Rectal smooth muscle tissue (tissue), 1 donor: ENCODE measurements at regions not wholly inside any gene's neighbourhood (a gene's known extent, or its start where the extent isn't known, plus 50 kb on each side); places are given as distances from the start of the nearest gene placed in this dataset.

Experiments
- H3K27ac ChIP-seq: one replicate; pipeline ENCODE4 v1.7.0; 2013; ENCODE audit warnings: low read depth, low read length, inconsistent platforms
- H3K27me3 ChIP-seq: one replicate; pipeline ENCODE4 v1.7.0; 2013; ENCODE audit warnings: low read length; ENCODE audit not compliant: control insufficient read depth, insufficient read depth
- H3K36me3 ChIP-seq: one replicate; pipeline ENCODE4 v1.7.0; 2013; ENCODE audit warnings: low read length; ENCODE audit not compliant: control insufficient read depth, insufficient read depth
- H3K4me1 ChIP-seq: one replicate; pipeline ENCODE4 v1.7.0; 2013; ENCODE audit warnings: low read length; ENCODE audit not compliant: control insufficient read depth, insufficient read depth
- H3K4me3 ChIP-seq: one replicate; pipeline ENCODE4 v1.7.0; 2013; ENCODE audit warnings: low read length
- H3K9ac ChIP-seq: one replicate; pipeline ENCODE4 v1.7.0; 2013; ENCODE audit warnings: low read length

DNA sequence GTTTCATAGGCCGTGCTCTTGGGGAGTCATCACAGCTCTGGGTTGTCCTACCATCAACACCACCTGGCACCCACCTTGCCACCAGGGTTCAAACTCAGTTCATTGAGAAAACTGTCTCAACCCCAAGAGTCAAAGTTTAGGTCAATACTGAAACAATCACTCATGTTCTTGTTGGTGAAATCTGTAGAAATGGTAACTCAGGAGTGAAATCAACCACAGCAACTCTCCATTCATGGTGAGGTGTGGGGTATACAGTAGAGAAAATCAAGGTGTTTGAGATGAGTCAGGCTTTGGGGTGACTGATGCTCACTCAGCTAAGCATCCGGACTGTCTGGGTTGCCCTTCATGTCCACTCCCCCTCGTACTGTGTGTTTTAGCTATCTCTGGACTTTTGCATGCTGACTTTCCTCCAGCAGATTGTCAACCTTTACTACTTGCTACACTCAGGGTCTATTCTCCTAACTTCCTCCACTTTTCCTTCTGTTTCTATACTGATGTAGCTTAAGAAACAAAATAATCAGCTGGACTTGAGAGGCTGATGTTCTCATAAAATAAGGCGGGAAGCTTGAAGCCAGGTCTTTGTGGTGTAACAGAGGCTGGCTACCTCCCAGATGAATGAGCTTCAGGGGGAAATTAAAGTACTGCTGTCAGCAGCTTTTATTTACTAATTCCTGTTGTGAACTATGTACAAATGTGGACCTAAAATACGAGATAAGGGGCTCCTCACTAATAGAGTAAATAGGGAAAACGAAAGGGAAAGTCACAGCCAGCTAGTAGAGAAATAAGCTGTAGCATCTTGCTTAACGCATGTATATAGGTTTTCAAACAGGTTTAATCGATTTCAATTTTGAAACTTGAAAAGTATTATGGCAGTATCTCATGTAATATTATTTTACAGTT is 173.6 kb upstream of the AKR1E2 start:
- Histone ChIP-seq H3K27ac (no peak overlapping the region), H3K9ac (no peak overlapping the region), H3K27me3 (no peaks in the 10 kb centered on the region), H3K4me1 (no peaks in the 10 kb centered on the region), H3K4me3 (no peak overlapping the region), H3K36me3 (no peaks in the 10 kb centered on the region)

DNA sequence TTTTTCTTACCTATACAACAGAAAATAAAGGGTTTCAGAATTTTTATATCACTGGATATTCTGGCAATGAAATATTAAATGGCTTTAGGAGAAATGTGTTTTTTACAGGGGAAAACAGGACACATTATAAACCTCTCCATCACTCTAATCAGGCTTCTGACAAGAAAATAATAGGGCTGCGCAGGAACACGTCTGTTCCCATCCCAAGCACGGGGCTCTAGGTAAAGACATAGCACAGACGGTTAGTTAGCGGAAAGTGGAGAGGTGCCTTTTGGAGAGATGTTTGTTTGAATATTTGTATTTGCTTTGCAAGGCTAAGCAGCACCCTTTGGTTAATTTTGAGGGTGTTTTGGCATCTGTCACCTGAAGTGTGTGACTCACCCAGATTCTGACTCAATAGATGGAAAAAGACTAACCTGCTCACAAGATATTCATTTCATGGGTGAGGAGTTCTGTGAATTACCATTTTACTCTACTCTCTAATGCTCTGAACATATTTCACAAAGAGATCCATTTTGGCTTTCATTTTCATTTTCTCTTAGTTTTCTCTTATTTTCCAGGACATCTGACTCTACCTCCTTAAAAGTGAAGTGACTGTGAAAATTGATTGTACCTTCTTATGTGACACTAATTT is 174.5 kb upstream of the AKR1E2 start:
- Histone ChIP-seq H3K9ac (no peak overlapping the region), H3K4me3 (no peak overlapping the region), H3K4me1 (no peaks in the 10 kb centered on the region), H3K27ac (no peak overlapping the region), H3K27me3 (no peaks in the 10 kb centered on the region), H3K36me3 (no peaks in the 10 kb centered on the region)

DNA sequence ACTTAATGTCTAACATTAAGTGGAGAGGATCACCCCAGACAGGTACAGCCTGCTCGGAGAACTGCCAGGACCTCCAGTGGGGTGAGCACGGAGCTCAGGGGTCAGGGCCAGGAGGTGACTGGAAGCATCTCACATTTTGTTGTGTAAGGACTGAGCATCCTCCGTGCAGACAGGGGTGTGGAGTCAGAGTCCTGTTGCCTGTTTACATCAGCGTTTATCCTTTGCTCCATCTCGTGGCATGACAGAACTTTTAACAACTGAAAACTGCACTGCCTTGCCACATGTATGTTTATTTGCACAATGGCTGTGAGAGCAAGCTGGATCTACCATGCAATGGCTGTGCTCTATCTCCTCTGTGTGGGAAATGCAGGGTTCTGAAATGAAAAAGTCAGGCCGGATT is 175.4 kb upstream of the AKR1E2 start:
- H3K27ac ChIP-seq = no peak overlapping the region
- H3K36me3 ChIP-seq = no peaks in the 10 kb centered on the region
- H3K9ac ChIP-seq = no peak overlapping the region
- no peaks in the 10 kb centered on the region for H3K27me3 ChIP-seq
- no peak overlapping the region for H3K4me3 ChIP-seq
- no peaks in the 10 kb centered on the region for H3K4me1 ChIP-seq

DNA sequence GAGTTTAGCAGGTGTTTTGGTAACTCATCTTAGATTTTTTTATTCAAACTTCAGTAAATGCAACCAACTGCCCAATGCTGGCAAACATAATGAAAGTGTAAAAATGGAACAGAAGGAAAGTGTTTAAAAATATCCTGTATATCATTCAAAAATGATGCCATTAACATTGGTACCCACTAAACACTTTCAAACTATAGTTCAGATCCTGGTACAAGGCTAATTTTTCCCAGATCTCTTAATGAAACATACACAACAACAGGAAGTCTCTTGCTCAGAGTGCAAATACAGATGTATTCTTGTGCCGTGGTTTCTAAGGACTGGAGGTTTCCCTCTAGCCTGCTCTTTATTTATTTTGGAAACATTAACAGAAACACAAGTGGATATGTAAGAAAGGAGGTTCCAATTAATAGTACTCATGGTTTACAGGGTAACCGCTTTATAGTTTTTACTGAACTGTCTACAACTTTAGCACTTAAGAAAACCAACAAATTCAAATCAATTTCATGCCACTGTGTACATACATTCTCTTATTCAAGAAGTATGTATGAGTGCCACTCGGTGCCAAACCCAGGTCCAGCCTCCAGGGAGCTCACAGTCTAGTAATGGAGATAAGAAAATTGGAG is 176.0 kb upstream of the AKR1E2 start:
- H3K27ac ChIP-seq = no peak overlapping the region
- H3K36me3 ChIP-seq = no peaks in the 10 kb centered on the region
- H3K4me3 ChIP-seq = no peak overlapping the region
- no peaks in the 10 kb centered on the region for H3K27me3 ChIP-seq
- H3K9ac ChIP-seq = no peak overlapping the region
- no peaks in the 10 kb centered on the region for H3K4me1 ChIP-seq

DNA sequence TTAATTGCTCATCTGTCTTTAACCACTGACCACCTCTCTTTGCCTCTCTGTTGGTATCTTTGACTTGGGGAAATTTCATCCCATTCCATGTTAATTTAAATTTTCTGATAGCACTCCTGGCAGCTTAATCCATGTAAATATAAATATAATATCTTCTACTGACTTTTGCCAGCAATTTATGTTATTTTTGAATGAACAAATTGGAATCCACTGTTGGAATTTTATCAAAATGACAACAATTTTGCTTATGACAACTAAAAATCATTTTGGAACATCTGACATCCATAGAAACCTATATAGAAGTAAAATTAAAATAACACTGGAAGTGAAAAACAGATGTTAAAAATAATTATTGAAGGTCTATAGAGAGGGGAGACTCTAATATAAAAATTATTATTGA is 176.5 kb upstream of the AKR1E2 start:
- no peak overlapping the region for H3K9ac ChIP-seq
- no peak overlapping the region for H3K27ac ChIP-seq
- H3K4me1 ChIP-seq = no peaks in the 10 kb centered on the region
- no peak overlapping the region for H3K4me3 ChIP-seq
- H3K36me3 ChIP-seq = no peaks in the 10 kb centered on the region
- H3K27me3 ChIP-seq = no peaks in the 10 kb centered on the region

DNA sequence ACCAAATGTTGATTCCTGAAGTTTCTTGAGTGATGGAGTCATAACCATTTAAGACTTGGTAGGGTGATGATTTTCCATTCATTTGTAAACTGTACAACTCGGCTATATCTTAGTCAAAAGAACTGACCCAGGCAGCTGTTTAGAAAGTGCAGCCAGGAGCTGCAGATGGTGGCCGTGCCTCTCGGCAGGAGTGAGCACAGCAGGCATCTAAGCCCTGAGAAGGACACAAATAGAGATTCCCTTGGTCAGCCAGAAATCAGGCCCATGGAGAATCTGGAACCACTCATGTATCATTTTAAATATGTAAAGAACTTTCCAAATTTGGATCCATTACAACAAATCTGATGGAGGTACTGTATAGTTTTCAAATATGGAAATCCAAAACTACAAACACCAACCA is 177.0 kb upstream of the AKR1E2 start:
- H3K27ac ChIP-seq = no peak overlapping the region
- no peak overlapping the region for H3K4me3 ChIP-seq
- no peaks in the 10 kb centered on the region for H3K4me1 ChIP-seq
- no peaks in the 10 kb centered on the region for H3K27me3 ChIP-seq
- H3K9ac ChIP-seq = no peak overlapping the region
- H3K36me3 ChIP-seq = no peaks in the 10 kb centered on the region

DNA sequence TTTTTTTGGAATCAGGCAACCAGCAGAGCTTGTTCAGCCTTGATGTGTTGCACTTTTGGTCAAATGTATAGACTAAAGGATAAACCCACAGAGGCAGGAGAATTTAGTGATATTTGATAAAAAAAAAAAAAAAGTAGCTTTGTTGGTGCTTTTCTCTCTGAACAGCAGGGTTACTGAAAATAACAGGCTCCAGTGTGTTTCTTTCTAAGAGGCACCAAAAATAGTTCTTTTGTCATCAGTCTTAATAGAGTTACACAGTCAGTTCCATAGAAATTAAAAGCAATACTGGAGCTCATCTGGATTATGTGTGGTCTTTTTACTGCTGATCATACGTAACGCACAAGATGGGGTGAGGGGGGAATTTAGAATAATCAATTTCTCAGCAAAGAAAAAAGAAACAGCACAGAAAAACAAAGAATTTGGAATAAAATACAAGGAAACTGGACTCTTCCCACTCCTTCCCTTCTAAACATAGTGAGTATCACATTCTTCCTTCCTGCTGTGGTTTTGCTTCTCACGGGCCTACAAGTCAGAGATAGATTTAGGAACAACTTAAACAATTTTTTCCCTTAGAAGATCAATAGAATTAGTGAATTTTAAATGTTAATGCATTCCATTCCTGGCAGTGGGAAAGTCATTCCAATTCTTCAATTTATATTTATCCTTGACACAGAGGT is 178.8 kb upstream of the AKR1E2 start:
- H3K4me3 ChIP-seq = no peak overlapping the region
- no peak overlapping the region for H3K9ac ChIP-seq
- no peaks in the 10 kb centered on the region for H3K36me3 ChIP-seq
- no peaks in the 10 kb centered on the region for H3K27me3 ChIP-seq
- no peaks in the 10 kb centered on the region for H3K4me1 ChIP-seq
- no peak overlapping the region for H3K27ac ChIP-seq

DNA sequence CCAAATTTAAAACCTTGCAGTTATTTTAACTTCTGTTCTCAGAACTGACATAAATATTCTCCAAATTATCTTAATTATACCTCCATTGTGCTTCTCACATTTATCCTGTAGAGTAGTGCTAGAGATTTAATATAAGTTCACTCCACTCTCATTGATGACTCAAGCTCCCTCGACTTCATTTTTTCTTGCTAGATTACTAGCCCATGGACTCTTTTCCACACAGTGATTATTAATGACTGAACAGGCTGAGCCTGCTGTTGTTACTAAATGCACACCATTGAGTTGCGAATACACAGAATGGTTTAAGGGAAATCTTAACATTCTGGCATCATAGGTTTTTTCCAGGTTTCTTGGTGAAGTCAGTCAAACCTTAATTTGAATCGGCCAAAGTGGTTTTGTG is 179.5 kb upstream of the AKR1E2 start:
- no peak overlapping the region for H3K27ac ChIP-seq
- no peak overlapping the region for H3K9ac ChIP-seq
- H3K4me3 ChIP-seq = no peak overlapping the region
- no peaks in the 10 kb centered on the region for H3K27me3 ChIP-seq
- no peaks in the 10 kb centered on the region for H3K4me1 ChIP-seq
- no peaks in the 10 kb centered on the region for H3K36me3 ChIP-seq

DNA sequence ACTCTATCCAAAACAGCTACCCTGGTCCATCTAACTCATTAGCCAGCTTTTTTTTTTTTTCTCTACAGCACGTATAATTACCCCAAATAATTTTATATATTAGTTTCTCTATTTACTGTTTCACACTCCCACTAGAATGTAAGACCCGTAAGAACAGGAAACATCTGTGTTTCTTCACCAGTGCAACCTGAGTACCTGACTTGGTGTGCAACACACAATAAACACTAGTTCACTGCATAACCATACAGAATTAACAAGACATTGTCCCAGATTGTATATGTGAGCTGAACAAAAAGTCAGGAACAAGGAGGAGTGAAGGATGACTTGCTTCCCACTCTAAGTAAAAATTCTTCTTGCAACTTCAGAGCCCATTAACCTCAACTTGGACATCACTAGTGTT is 180.2 kb upstream of the AKR1E2 start:
- Histone ChIP-seq H3K36me3 (no peaks in the 10 kb centered on the region), H3K27me3 (no peaks in the 10 kb centered on the region), H3K27ac (no peak overlapping the region), H3K4me3 (no peak overlapping the region), H3K4me1 (no peaks in the 10 kb centered on the region), H3K9ac (no peak overlapping the region)

DNA sequence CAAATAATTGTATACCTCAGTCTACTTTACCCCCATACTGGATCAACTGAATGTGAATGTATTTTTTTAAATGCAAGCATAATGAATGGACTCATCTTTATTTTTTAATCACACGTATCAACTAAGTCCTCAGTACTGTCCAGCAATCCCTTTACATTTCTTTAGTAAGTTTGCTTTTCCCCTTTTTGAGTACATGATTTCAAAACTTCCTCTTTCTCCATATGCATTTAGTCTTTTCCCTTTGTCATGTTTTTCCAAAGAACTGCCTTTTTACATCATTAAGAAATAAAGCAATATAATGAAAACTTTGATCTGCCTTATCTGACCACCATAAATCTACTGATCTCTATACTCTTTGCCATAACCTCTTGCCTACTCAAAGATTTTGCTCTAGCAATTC is 182.5 kb upstream of the AKR1E2 start:
- Histone ChIP-seq H3K27ac (no peak overlapping the region), H3K4me1 (peaks cover 6% of the 10 kb centered on the region), H3K4me3 (no peak overlapping the region), H3K27me3 (no peaks in the 10 kb centered on the region), H3K9ac (no peak overlapping the region), H3K36me3 (no peaks in the 10 kb centered on the region)

DNA sequence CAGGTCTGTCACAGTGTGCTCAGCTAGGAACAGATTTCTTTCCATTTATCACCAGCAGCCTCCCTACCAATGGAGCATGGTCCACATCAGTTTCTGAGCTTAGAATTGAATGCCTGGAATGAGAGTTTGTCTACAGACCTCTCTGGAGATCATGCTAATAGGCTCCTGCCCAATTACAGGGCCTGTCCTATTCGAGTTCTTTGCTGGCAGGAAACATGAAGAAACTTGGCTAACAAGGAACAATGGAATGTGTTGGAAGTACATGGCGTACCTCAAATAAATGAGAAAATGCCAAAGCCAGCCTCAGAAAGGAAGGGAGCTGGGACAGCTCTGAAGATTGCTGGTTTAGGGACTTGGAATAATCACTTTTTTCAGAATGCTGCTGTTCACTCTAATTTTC is 186.0 kb upstream of the AKR1E2 start:
- Histone ChIP-seq H3K36me3 (no peaks in the 10 kb centered on the region), H3K4me3 (no peak overlapping the region), H3K4me1 (peaks cover 6% of the 10 kb centered on the region), H3K9ac (no peak overlapping the region), H3K27ac (peak overlapping the region; percentile 33), H3K27me3 (no peaks in the 10 kb centered on the region)

DNA sequence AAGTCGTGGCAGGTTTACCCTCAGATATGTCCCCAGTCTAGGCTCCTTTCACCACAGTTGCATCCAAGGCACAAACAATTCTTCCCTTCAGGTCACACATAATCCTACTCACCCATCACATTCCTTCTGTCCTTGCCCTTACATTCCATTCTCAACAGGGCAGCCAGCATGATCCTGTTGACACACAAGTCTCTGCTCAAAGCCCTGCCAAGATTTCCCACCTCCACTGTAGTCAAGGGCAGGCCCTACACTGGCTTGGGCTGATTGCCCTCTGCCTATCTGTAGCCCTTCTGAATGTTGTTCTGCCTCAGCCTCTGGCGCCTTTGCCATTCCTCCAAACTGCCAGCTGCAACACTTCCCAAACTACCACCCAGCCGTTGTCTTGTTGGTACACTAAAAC is 187.9 kb upstream of the AKR1E2 start:
- no peaks in the 10 kb centered on the region for H3K36me3 ChIP-seq
- H3K27ac ChIP-seq = no peak overlapping the region
- H3K4me3 ChIP-seq = no peak overlapping the region
- no peak overlapping the region for H3K9ac ChIP-seq
- H3K27me3 ChIP-seq = no peaks in the 10 kb centered on the region
- peaks cover 6% of the 10 kb centered on the region for H3K4me1 ChIP-seq
